GM13977 (cell line): ENCODE measurements at regions not wholly inside any gene's neighbourhood (a gene's known extent, or its start where the extent isn't known, plus 50 kb on each side); places are given as distances from the start of the nearest gene placed in this dataset.

ENCODE experiments used
- DNase-seq: peaks from one replicate; pipeline ENCODE4 v3.0.0; 2012; ENCODE audit warnings: low spot score
- CTCF ChIP-seq: IDR thresholded peaks from 2 replicates; pipeline ENCODE4 v1.5.1; 2012; ENCODE audit warnings: mild to moderate bottlenecking, control low read depth; ENCODE audit not compliant: insufficient read depth; ENCODE audit errors: extremely low read depth, missing control alignments
- in situ Hi-C: fragments of 300-500 bp; cut with MboI; formaldehyde crosslinking; loops from one replicate; pipeline ENCODE4 v1.12.0; 2022; ENCODE audit warnings: low sequenced_read_pairs, low pct_unique_long_range_greater_than_20kb, mixed read lengths, inconsistent platforms; ENCODE audit not compliant: unreplicated experiment

- in situ Hi-C loops = no loop called here
- no peak for DNase-seq
- TF ChIP-seq CTCF = no peak
Measured at GRCh38 chr5:126098330-126099017, 324.7 kb upstream of the GRAMD2B start.

GRCh38 chr5:126099077-126099476 lies 324.1 kb upstream of the GRAMD2B start:
- DNase-seq = no peak
- in situ Hi-C loops = no loop called here
- TF ChIP-seq CTCF = no peak

- no peak for DNase-seq
- TF ChIP-seq CTCF = peak; percentile 14
- in situ Hi-C loops = no loop called here
Measured at GRCh38 chr5:126100767-126101166, 322.4 kb upstream of the GRAMD2B start.

GRCh38 chr5:126101901-126102300 lies 321.3 kb upstream of the GRAMD2B start:
- in situ Hi-C loops = no loop called here
- DNase-seq = no peak
- TF ChIP-seq CTCF = no peak

- no peak for TF ChIP-seq CTCF
- in situ Hi-C loops = no loop called here
- no peak for DNase-seq
Measured at GRCh38 chr5:126103050-126103449, 320.2 kb upstream of the GRAMD2B start.

- in situ Hi-C loops = no loop called here
- no peak for DNase-seq
Measured at GRCh38 chr5:126103868-126104267, 319.3 kb upstream of the GRAMD2B start.

More at GRCh38 chr5:126103868-126104267, 319.3 kb upstream of the GRAMD2B start:
- TF ChIP-seq CTCF = no peak
